Mucosa of descending colon (tissue), 3 donors: ENCODE measurements at regions not wholly inside any gene's neighbourhood (a gene's known extent, or its start where the extent isn't known, plus 50 kb on each side); places are given as distances from the start of the nearest gene placed in this dataset.

Experiments used
- ATAC-seq: fragments of 200-7000 bp; cut with Tn5 transposase; one replicate; pipeline ENCODE4 v1.9.1; 2020; ENCODE audit warnings: mild to moderate bottlenecking, moderate library complexity
- DNase-seq, 3 donors: peaks; one replicate each; pipeline ENCODE4 v3.0.0-alpha.2; 2020
- H3K36me3 ChIP-seq: fragments of 200-600 bp; one replicate; pipeline ENCODE4 v1.8.0; 2021; ENCODE audit warnings: low read depth, mild to moderate bottlenecking
- H3K4me1 ChIP-seq: fragments of 200-600 bp; one replicate; pipeline ENCODE4 v1.8.0; 2021; ENCODE audit warnings: low read depth, mild to moderate bottlenecking
- H3K4me3 ChIP-seq: fragments of 200-600 bp; one replicate; pipeline ENCODE4 v1.8.0; 2021; ENCODE audit warnings: mild to moderate bottlenecking
- H3K9me3 ChIP-seq: fragments of 200-600 bp; one replicate; pipeline ENCODE4 v1.8.0; 2021; ENCODE audit warnings: mild to moderate bottlenecking
- intact Hi-C, 2 donors: fragments of 100-400 bp; cut with DNase I in 1 of 2; cut with micrococcal nuclease in 1 of 2; formaldehyde crosslinking; loops; one replicate each; pipeline versions ENCODE4 v1.11.0 to v1.11.1; 2022; cut with DNase I, micrococcal nuclease
- TF ChIP-seq, protein P1 (sequence below): fragments of 200-600 bp; IDR thresholded peaks from one replicate; pipeline ENCODE4 v1.8.0; 2022; ENCODE audit warnings: antibody characterized with exemption, mild to moderate bottlenecking
- donor health status: DM: no; HTN: no; CAD: no; lungs with moderate emphysema.
- donor health status: DM: no; HTN: no; CAD: no.
- donor health status: DM: no; HTN: yes; CAD: no.

GRCh38 chr2:107325981-107326786 lies 440.2 kb upstream of the ST6GAL2 start:
- no peak for ATAC-seq
- intact Hi-C loops = no loop called here
- peak in 1 of 3 donors; percentile 2 for DNase-seq
- no peak overlapping the region for H3K4me3 ChIP-seq
- peaks cover 2% of the 10 kb centered on the region for H3K9me3 ChIP-seq
- H3K36me3 ChIP-seq = no peaks in the 10 kb centered on the region
- TF ChIP-seq, protein P1, sequence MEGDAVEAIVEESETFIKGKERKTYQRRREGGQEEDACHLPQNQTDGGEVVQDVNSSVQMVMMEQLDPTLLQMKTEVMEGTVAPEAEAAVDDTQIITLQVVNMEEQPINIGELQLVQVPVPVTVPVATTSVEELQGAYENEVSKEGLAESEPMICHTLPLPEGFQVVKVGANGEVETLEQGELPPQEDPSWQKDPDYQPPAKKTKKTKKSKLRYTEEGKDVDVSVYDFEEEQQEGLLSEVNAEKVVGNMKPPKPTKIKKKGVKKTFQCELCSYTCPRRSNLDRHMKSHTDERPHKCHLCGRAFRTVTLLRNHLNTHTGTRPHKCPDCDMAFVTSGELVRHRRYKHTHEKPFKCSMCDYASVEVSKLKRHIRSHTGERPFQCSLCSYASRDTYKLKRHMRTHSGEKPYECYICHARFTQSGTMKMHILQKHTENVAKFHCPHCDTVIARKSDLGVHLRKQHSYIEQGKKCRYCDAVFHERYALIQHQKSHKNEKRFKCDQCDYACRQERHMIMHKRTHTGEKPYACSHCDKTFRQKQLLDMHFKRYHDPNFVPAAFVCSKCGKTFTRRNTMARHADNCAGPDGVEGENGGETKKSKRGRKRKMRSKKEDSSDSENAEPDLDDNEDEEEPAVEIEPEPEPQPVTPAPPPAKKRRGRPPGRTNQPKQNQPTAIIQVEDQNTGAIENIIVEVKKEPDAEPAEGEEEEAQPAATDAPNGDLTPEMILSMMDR = no peak
- H3K4me1 ChIP-seq = no peaks in the 10 kb centered on the region

DNA sequence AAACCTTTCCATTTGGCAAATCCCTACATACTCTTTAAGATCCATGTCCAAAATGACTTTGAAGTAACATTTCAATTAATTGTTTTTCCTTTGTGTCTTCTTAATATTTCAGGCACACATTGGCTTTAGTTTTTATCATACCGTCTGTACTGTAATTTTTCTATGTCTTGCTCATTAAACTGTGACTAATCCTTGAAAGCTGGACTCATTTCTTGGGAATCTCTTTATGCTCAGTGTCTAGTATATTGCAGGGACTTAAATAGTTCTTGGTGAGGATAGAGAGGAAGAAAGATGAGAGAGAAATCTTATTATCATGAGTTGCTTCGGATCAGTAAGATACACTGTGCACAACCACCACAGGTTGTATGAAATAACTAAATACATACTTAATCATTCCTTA lies 448.3 kb upstream of the ST6GAL2 start:
- Histone ChIP-seq H3K9me3 (no peaks in the 10 kb centered on the region), H3K36me3 (no peaks in the 10 kb centered on the region), H3K4me3 (no peak overlapping the region), H3K4me1 (no peaks in the 10 kb centered on the region)
- no peak for ATAC-seq
- intact Hi-C loops = no loop called here
- DNase-seq = no peak
- TF ChIP-seq, protein P1 = no peak

DNA sequence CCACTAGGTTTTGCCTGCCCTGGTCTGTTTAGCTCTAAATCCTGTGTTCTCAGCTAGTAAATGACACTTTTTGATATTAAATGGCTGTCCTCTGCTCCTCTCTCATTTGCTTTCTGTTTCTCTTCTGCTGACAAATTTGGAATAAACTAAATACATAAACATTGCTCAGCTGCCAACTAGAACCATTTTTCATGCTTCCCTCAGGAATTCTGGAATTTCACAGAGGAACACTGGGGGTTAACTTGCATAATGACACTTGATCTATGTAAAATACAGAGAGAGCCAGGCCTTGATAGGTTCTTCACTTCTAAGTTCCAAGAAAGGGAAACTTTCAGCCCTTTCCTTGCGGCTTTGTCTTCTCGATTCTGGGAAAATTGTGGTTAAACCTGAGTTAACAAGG lies 450.6 kb upstream of the ST6GAL2 start:
- Histone ChIP-seq H3K9me3 (no peaks in the 10 kb centered on the region), H3K4me3 (no peak overlapping the region), H3K36me3 (no peaks in the 10 kb centered on the region), H3K4me1 (no peaks in the 10 kb centered on the region)
- intact Hi-C loops = no loop called here
- TF ChIP-seq, protein P1 = no peak
- ATAC-seq (no peak), DNase-seq (no peak)

GRCh38 chr2:107337209-107337898 lies 451.4 kb upstream of the ST6GAL2 start:
- TF ChIP-seq, protein P1 = no peak
- DNase-seq (no peak), ATAC-seq (peak; percentile 24)
- H3K4me1 ChIP-seq = no peaks in the 10 kb centered on the region
- no peak overlapping the region for H3K4me3 ChIP-seq
- H3K36me3 ChIP-seq = no peaks in the 10 kb centered on the region
- intact Hi-C loops = no loop called here
- H3K9me3 ChIP-seq = no peaks in the 10 kb centered on the region

GRCh38 chr2:107338059-107338458 lies 452.1 kb upstream of the ST6GAL2 start:
- TF ChIP-seq, protein P1 = no peak

More at GRCh38 chr2:107338059-107338458, 452.1 kb upstream of the ST6GAL2 start:
- intact Hi-C loops = no loop called here
- ATAC-seq (no peak), DNase-seq (no peak)
- no peak overlapping the region for H3K4me3 ChIP-seq
- no peaks in the 10 kb centered on the region for H3K9me3 ChIP-seq
- no peaks in the 10 kb centered on the region for H3K36me3 ChIP-seq
- no peaks in the 10 kb centered on the region for H3K4me1 ChIP-seq
